IPS DF 4.7 (cell line): ENCODE measurements at regions not wholly inside any gene's neighbourhood (a gene's known extent, or its start where the extent isn't known, plus 50 kb on each side); places are given as distances from the start of the nearest gene placed in this dataset.
A peak's percentile ranks its signal among the peaks of the same experiment; 100 is the strongest.
"Not testable (repeated sequence)": the region's sequence is repeated elsewhere in the genome, so short reads cannot be mapped to it uniquely, and the experiment has no call there.

Source experiments
- DNase-seq: peaks from one replicate; pipeline ENCODE4 v3.0.0-alpha.2; 2013; ENCODE audit warnings: low spot score; ENCODE audit errors: extremely low read depth

GRCh38 chr12:126926023-126926594 is 1340.9 kb upstream of the TMEM132C start:
- no peak for DNase-seq

- no peak for DNase-seq
Measured at GRCh38 chr12:126930234-126930633, 1336.7 kb upstream of the TMEM132C start.

GRCh38 chr12:126932156-126932555 is 1334.8 kb upstream of the TMEM132C start:
- no peak for DNase-seq

GRCh38 chr12:126935435-126935834 is 1331.5 kb upstream of the TMEM132C start:
- DNase-seq: no peak

GRCh38 chr12:126936181-126936851 is 1330.7 kb upstream of the TMEM132C start:
- DNase-seq: no peak

- DNase-seq: no peak
Measured at GRCh38 chr12:126937431-126937830, 1329.5 kb upstream of the TMEM132C start.

GRCh38 chr12:126944684-126945083 is 1322.3 kb upstream of the TMEM132C start:
- no peak for DNase-seq

GRCh38 chr12:126946958-126947357 is 1320.0 kb upstream of the TMEM132C start:
- DNase-seq: not testable (repeated sequence)

- DNase-seq: no peak
Measured at GRCh38 chr12:126949558-126949957, 1317.4 kb upstream of the TMEM132C start.

- DNase-seq: no peak
Measured at GRCh38 chr12:126950266-126950665, 1316.7 kb upstream of the TMEM132C start.

- no peak for DNase-seq
Measured at GRCh38 chr12:126952096-126953007, 1314.6 kb upstream of the TMEM132C start.

GRCh38 chr12:126953365-126953889 is 1313.5 kb upstream of the TMEM132C start:
- no peak for DNase-seq

- DNase-seq: no peak
Measured at GRCh38 chr12:126960221-126960620, 1306.7 kb upstream of the TMEM132C start.

- DNase-seq: no peak
Measured at GRCh38 chr12:126960709-126961108, 1306.3 kb upstream of the TMEM132C start.

- DNase-seq: no peak
Measured at GRCh38 chr12:126963825-126964224, 1303.1 kb upstream of the TMEM132C start.

- DNase-seq: no peak
Measured at GRCh38 chr12:126966498-126966897, 1300.5 kb upstream of the TMEM132C start.

GRCh38 chr12:126967152-126967551 is 1299.8 kb upstream of the TMEM132C start:
- DNase-seq: no peak

GRCh38 chr12:126974779-126975178 is 1292.2 kb upstream of the TMEM132C start:
- peak; percentile 22 for DNase-seq

GRCh38 chr12:126976579-126976978 is 1290.4 kb upstream of the TMEM132C start:
- DNase-seq: no peak

- not testable (repeated sequence) for DNase-seq
Measured at GRCh38 chr12:126979564-126979963, 1287.4 kb upstream of the TMEM132C start.

GRCh38 chr12:126982707-126983106 is 1284.3 kb upstream of the TMEM132C start:
- DNase-seq: no peak

GRCh38 chr12:126983735-126984134 is 1283.2 kb upstream of the TMEM132C start:
- not testable (repeated sequence) for DNase-seq
